Stimulated activated memory B cell treated with anti-CD40 and anti-IgM and Interleukin-4, amounts not matched to agents 10 μg/mL and 1 μg/mL and 100 μg/mL, for 72 hours (primary cell): ENCODE measurements at regions not wholly inside any gene's neighbourhood (a gene's known extent, or its start where the extent isn't known, plus 50 kb on each side); places are given as distances from the start of the nearest gene placed in this dataset.
"Not testable (repeated sequence)": the region's sequence is repeated elsewhere in the genome, so short reads cannot be mapped to it uniquely, and the experiment has no call there.

Experiments used
- ATAC-seq: fragments of 150-1000 bp; cut with Tn5 transposase; 2 replicates; pipeline ENCODE4 v1.10.0; 2021
- H3K27ac Mint-ChIP-seq: one replicate; pipeline ENCODE4 v1.8.0; 2022; ENCODE audit warnings: mild to moderate bottlenecking, mixed read lengths
- H3K27me3 Mint-ChIP-seq: one replicate; pipeline ENCODE4 v1.8.0; 2022; ENCODE audit warnings: mixed read lengths
- H3K36me3 Mint-ChIP-seq: one replicate; pipeline ENCODE4 v1.8.0; 2022; ENCODE audit warnings: mixed read lengths
- H3K4me1 Mint-ChIP-seq: one replicate; pipeline ENCODE4 v1.8.0; 2022; ENCODE audit warnings: mixed read lengths
- H3K4me3 Mint-ChIP-seq: one replicate; pipeline ENCODE4 v1.8.0; 2022; ENCODE audit warnings: mild to moderate bottlenecking, moderate library complexity, mixed read lengths
- H3K9me3 Mint-ChIP-seq: one replicate; pipeline ENCODE4 v1.8.0; 2022; ENCODE audit warnings: mixed read lengths

DNA sequence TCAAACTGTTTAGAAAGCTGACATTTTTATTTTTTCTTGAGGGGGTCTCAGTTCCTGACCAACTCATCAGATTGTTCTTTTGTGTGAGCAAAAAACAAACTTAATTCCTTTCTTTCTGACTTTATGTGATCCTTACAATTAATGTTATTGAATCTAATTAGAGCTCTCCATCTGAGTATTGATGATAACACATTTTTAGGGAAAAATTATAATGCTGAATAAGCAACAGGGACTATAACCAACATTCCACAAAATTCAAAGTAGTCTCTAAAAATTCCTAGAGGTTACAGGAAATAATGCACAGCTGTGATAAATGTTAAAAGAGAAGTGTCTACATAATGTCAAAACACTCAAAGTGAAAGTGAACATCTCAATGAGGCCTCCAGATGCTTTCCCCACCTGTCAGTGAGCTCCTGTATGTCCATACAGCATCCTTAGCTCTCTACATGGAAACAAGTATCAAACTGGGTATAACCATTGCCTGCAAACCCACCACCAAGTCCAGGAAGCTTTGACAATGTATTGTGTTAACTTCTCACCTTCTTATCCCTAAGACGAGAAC, 786.0 kb upstream of the SLC39A10 start:
- no peak for ATAC-seq
- H3K9me3 Mint-ChIP-seq, result no peaks in the 10 kb centered on the region
- H3K4me1 Mint-ChIP-seq, result peaks cover 6% of the 10 kb centered on the region
- H3K27ac Mint-ChIP-seq, result no peak overlapping the region
- H3K4me3 Mint-ChIP-seq, result no peak overlapping the region
- H3K36me3 Mint-ChIP-seq, result no peaks in the 10 kb centered on the region
- no peaks in the 10 kb centered on the region for H3K27me3 Mint-ChIP-seq

DNA sequence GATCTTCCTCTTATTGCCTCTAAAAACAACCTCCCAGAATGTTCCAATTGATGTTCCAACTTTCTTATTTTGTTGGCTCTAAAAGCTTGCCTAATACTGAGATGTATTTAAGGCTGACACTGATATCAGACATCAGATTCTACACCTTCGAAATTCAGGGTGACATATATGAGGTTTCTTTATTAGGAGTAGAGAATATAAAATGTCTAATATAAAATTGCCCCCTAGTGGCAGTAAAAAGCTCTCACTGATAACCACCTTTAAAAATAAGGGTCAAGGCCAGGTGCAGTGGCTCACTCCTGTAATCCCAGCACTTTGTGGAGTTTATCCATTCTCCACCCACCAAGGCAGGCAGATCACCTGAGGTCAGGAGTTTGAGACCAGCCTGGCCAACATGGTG, 789.7 kb upstream of the SLC39A10 start:
- no peak for ATAC-seq
- Mint-ChIP-seq H3K4me3 (no peak overlapping the region), H3K27me3 (no peaks in the 10 kb centered on the region), H3K9me3 (no peaks in the 10 kb centered on the region), H3K27ac (no peak overlapping the region), H3K4me1 (peaks cover 12% of the 10 kb centered on the region), H3K36me3 (no peaks in the 10 kb centered on the region)

DNA sequence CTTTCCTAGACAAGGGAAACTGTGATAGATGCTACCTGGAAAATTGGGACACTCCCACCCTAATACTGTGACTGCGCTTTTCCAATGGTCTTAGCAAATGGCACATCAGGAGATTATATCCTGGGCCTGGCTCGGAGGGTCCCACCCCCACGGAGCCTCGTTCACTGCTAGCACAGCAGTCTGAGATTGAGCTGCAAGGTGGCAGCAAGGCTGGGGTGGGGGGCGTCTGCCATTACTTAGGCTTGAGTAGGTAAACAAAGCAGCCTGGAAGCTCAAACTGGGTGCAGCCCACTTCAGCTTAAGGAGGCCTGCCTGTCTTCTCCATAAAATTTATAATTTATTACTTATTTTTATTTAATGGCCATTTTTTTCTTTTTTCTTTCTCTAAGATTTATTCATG, 802.1 kb upstream of the SLC39A10 start:
- ATAC-seq, result no peak
- H3K9me3 Mint-ChIP-seq, result no peaks in the 10 kb centered on the region
- no peaks in the 10 kb centered on the region for H3K27me3 Mint-ChIP-seq
- H3K36me3 Mint-ChIP-seq, result no peaks in the 10 kb centered on the region
- H3K4me1 Mint-ChIP-seq, result no peaks in the 10 kb centered on the region
- H3K4me3 Mint-ChIP-seq, result no peak overlapping the region
- no peak overlapping the region for H3K27ac Mint-ChIP-seq

DNA sequence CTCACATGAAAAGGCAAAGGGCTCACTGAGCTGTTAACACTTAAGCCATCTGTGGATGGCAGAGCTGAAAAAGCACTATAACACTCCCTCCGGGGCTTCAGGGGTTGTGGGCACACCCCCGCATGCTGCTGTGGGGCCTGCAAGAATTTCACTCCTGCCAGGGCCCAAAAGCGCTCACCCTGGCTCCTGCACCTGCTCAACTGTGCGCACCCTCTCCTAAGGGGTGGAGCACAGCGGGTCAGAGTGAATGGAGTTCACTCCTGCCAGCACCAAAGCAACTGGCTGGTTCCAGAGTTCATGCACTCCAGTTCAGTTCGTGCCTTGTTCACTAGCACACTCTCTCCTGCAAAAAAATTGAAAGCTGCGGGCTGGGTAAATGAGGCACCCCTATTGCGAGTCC, 814.2 kb upstream of the SLC39A10 start:
- Mint-ChIP-seq H3K4me3 (no peak overlapping the region), H3K36me3 (no peaks in the 10 kb centered on the region), H3K27me3 (no peaks in the 10 kb centered on the region), H3K9me3 (no peaks in the 10 kb centered on the region), H3K4me1 (no peaks in the 10 kb centered on the region), H3K27ac (no peak overlapping the region)
- ATAC-seq, result no peak

DNA sequence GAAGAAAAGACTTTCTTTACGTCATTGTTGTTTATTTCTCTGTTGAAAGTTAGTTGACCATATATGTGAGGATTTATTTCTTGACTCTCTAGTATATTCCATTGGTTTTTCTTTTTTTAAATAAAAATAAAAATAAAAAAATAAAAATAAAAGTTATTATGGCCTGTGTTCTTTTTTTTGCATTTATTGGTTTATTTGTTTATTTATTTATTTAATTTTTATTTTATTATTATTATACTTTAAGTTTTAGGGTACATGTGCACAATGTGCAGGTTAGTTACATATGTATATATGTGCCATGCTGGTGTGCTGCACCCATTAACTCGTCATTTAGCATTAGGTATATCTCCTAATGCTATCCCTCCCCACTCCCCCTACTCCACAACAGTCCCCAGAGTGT, 822.7 kb upstream of the SLC39A10 start:
- ATAC-seq, H3K27ac Mint-ChIP-seq, H3K4me1 Mint-ChIP-seq, H3K9me3 Mint-ChIP-seq, H3K36me3 Mint-ChIP-seq, H3K27me3 Mint-ChIP-seq, H3K4me3 Mint-ChIP-seq: not testable (repeated sequence)

DNA sequence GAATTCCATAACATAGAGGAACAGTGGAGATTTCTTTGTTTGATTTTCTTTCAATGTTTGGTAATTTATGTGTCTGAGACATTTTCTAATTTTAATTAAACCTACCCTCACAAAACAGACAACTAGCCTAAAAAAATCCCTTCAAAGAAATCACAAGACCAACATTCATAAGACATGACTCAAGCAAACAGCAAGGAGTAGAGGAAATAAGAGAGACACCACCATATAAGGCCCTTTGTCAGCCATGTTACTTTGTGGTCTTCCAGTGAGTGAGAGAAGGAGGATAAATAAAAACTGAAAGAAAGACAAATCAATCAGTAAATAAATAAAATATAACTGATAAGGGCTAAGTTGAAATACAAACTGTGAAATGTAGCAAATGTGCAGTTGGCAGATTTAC, 830.8 kb upstream of the SLC39A10 start:
- Mint-ChIP-seq H3K36me3 (no peaks in the 10 kb centered on the region), H3K9me3 (no peaks in the 10 kb centered on the region), H3K4me1 (no peaks in the 10 kb centered on the region), H3K27me3 (no peaks in the 10 kb centered on the region), H3K4me3 (no peak overlapping the region), H3K27ac (no peak overlapping the region)
- ATAC-seq, result no peak

DNA sequence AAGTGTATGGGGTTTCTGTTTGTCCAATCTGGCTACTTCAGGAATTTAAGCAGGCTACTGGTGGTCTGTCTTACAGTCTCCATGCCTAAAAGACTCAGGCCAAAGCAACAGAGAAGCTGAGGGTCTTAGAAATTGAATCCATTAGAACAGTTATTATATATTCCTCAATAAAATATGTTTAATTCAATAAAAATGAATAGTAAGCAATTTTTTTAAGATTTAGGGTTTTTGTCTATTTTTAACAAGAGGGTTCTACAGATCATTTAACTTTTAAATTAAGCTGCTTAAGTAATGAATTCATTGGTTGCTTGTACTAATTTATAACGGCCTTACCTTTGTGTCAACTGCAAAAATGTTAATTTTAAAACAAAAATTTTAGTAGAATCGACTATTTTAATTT, 832.6 kb upstream of the SLC39A10 start:
- no peaks in the 10 kb centered on the region for H3K36me3 Mint-ChIP-seq
- no peaks in the 10 kb centered on the region for H3K27me3 Mint-ChIP-seq
- no peak overlapping the region for H3K4me3 Mint-ChIP-seq
- no peak overlapping the region for H3K27ac Mint-ChIP-seq
- H3K9me3 Mint-ChIP-seq, result no peaks in the 10 kb centered on the region
- no peak for ATAC-seq
- no peaks in the 10 kb centered on the region for H3K4me1 Mint-ChIP-seq

DNA sequence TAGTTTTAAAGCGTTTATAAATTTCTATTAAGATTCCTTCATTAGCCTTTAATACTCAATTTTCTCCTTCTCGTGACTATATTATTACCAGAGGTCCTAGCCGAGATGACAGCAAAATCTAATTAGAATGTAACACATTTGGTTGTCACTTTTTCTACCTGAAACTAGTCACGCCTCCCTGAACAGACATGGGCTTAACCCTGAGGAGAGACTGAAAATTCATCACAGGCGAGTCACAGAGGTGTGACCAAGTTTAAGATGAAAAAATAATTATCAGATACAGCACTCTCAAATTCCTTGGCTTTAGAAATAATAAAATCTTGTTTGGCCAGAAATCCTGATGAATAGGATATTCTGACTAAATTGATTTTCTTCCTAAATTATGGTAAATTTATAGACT, 834.4 kb upstream of the SLC39A10 start:
- Mint-ChIP-seq H3K4me1 (no peaks in the 10 kb centered on the region), H3K27ac (no peak overlapping the region), H3K4me3 (no peak overlapping the region), H3K36me3 (no peaks in the 10 kb centered on the region), H3K9me3 (no peaks in the 10 kb centered on the region), H3K27me3 (no peaks in the 10 kb centered on the region)
- no peak for ATAC-seq

DNA sequence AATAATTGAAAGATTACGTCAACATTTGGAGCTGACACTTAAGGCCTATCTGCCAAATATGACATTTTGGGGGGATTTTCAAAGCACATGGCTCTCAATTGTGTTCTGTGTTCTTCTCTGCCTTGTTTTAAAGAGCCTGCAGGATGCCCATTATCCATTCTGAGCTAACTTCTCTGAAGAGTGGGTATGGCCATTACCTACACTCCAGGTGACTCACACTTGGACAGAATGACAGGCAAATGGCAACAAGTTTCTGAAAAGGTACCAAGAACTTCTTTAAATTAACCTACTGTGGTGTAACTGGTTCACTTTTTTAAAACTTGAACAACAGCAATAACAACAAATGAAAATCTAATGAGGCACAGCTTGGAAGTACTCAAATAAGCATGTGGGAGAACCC, 834.9 kb upstream of the SLC39A10 start:
- H3K4me1 Mint-ChIP-seq, result no peaks in the 10 kb centered on the region
- no peaks in the 10 kb centered on the region for H3K9me3 Mint-ChIP-seq
- ATAC-seq, result no peak
- no peak overlapping the region for H3K27ac Mint-ChIP-seq
- H3K4me3 Mint-ChIP-seq, result no peak overlapping the region
- H3K36me3 Mint-ChIP-seq, result no peaks in the 10 kb centered on the region
- no peaks in the 10 kb centered on the region for H3K27me3 Mint-ChIP-seq

DNA sequence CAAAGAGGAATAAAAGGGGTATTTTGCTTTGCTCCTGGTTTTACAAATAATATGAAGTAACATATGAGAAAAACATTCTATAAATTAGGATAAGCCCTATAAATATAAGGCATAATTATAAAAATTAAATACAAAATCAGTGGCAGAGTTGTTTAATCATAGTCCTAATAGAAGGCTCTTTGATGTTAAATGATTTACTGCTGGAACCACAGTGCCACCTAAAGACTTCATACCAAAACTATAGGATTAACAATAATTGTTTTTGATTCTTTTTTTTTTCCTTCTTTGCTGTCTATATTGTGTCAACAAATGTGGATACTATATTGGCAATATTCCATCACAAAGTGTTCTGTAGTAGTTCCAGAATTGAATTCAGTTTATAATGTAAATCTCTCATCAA, 837.7 kb upstream of the SLC39A10 start:
- Mint-ChIP-seq H3K4me1 (no peaks in the 10 kb centered on the region), H3K27ac (no peak overlapping the region), H3K36me3 (no peaks in the 10 kb centered on the region), H3K27me3 (no peaks in the 10 kb centered on the region), H3K4me3 (no peak overlapping the region), H3K9me3 (no peaks in the 10 kb centered on the region)
- ATAC-seq, result no peak

DNA sequence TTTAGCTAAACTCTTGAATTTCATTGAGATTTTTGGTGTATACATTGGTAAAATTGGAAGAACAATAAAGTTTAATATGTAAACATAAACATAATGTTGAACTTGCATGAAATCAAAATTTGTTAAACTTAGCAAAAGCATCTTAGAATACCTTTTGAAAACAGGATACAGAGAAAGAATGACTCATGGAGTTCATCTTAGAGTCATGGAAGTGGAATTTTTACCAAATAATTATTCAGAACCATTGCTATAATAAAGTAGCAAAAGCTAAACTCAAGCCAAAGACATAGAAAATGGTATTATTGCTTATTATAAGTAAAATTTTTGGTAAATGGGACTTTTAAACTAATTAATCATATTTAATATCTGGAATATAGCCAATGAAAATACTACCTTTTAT, 841.6 kb upstream of the SLC39A10 start:
- Mint-ChIP-seq H3K9me3 (no peaks in the 10 kb centered on the region), H3K27ac (no peak overlapping the region), H3K27me3 (no peaks in the 10 kb centered on the region), H3K36me3 (no peaks in the 10 kb centered on the region), H3K4me3 (no peak overlapping the region), H3K4me1 (no peaks in the 10 kb centered on the region)
- ATAC-seq, result no peak

DNA sequence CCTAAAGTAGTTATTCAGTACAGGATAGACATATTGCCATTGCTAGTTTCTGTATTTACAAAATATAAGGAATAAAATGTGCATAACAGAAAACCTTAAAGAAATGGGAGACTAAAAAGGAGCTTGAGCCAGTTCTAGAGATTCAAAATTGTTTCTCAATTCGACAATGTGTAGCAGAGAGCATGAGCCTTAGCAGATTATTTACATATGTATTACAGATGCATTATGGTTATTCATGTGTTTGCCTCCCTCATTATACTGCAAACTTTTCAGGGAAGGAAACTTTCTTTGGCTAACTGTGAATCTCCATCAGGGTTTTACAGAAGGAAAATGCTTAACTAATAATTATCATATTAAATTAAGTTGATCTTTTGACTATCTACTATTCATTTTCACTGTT, 854.4 kb upstream of the SLC39A10 start:
- no peak for ATAC-seq
- Mint-ChIP-seq H3K9me3 (peaks cover 7% of the 10 kb centered on the region), H3K4me1 (no peaks in the 10 kb centered on the region), H3K36me3 (no peaks in the 10 kb centered on the region), H3K4me3 (no peak overlapping the region), H3K27me3 (no peaks in the 10 kb centered on the region), H3K27ac (no peak overlapping the region)

DNA sequence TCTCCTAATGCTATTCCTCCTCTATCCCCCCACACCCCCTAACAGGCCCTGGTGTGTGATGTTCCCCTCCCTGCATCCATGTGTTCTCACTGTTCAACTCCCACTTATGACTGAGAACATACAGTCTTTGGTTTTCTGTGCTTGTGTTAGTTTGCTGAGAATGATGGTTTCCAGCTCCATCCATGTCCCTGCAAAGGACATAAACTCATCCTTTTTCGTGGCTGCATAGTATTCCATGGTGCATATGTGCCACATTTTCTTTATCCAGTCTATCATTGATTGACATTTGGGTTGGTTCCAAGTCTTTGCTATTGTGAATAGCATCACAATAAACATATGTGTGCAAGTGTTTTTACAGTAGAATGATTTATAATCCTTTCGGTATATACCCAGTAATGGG, 870.0 kb upstream of the SLC39A10 start:
- H3K27ac Mint-ChIP-seq, ATAC-seq, H3K36me3 Mint-ChIP-seq, H3K4me3 Mint-ChIP-seq, H3K4me1 Mint-ChIP-seq, H3K9me3 Mint-ChIP-seq, H3K27me3 Mint-ChIP-seq: not testable (repeated sequence)

DNA sequence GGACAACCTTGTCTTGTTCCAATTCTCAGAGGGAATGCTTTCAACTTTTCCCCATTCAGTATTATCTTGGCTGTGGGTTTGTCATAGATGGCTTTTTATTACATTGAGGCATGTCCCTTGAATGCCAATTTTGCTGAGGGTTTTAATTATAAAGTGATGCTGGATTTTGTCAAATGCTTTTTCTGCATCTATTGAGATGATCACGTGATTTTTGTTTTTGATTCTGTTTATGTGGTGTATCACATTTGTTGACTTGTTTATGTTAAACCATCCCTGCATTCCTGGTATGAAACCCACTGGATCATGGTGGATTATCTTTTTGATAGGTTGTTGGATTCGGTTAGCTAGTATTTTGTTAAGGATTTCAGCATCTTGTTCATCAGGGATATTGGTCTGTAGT, 885.6 kb upstream of the SLC39A10 start:
- H3K4me3 Mint-ChIP-seq, H3K9me3 Mint-ChIP-seq, H3K27me3 Mint-ChIP-seq, ATAC-seq, H3K27ac Mint-ChIP-seq, H3K36me3 Mint-ChIP-seq, H3K4me1 Mint-ChIP-seq: not testable (repeated sequence)

DNA sequence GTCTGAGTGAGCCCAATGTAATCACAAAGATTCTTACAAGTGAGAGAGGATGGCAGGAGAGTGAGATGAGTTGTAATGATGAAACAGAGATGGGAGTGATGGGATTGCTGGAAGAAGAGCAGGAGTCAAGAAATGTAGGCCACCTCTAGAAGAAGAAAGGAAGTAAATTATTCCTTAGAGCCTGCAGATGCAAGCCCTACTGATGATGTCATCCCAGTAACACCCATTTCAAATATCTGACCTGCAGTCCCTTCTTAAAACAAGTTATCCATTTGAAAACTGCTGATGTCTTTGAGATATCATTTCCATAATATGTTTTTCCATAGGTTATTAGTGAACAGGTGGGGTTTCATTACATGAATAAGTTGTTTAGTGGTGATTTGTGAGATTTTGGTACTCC, 888.0 kb upstream of the SLC39A10 start:
- H3K4me3 Mint-ChIP-seq, result no peak overlapping the region
- no peak for ATAC-seq
- H3K27ac Mint-ChIP-seq, result no peak overlapping the region
- peaks cover 4% of the 10 kb centered on the region for H3K9me3 Mint-ChIP-seq
- no peaks in the 10 kb centered on the region for H3K4me1 Mint-ChIP-seq
- no peaks in the 10 kb centered on the region for H3K27me3 Mint-ChIP-seq
- H3K36me3 Mint-ChIP-seq, result no peaks in the 10 kb centered on the region

DNA sequence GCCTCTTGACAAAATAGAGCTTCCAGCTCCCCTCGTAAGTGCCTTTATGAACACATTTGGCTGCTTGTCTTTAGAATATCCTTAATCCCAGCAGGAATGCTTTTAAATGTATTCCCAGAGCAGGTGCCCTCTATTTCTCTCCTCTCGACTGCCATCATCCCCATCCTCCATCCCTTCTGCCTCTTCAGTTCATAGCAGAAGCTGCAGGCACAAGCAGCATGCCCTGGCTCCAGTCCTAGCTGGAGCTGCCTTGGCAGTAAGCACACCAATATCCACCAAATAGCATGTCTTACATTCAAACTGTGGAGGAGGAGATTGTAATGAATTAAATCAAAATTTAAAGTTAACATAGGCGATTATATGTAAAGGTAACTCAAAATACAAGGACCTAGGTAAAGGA, 891.3 kb upstream of the SLC39A10 start:
- H3K9me3 Mint-ChIP-seq, result peaks cover 4% of the 10 kb centered on the region
- no peak overlapping the region for H3K27ac Mint-ChIP-seq
- ATAC-seq, result no peak
- H3K4me1 Mint-ChIP-seq, result no peaks in the 10 kb centered on the region
- H3K27me3 Mint-ChIP-seq, result no peaks in the 10 kb centered on the region
- no peak overlapping the region for H3K4me3 Mint-ChIP-seq
- H3K36me3 Mint-ChIP-seq, result no peaks in the 10 kb centered on the region

DNA sequence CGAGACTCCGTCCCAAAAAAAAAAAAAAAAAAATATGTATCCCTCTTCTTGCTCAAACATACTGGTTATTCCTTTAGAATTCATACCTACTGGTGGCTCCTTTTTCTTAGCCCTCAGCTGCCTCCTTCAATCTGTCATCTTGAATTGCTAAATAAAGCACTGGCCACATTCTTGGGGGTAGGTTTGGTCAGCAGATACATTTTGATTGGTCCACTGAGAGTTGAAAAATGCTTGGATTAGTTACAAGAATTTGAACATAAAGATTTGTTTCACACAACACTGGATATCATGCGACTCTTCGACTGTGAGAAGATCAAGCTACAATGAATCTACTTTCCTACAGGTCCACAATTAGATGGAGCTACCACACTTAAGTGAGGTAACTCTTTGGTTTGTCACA, 906.1 kb upstream of the SLC39A10 start:
- Mint-ChIP-seq H3K36me3 (no peaks in the 10 kb centered on the region), H3K4me3 (no peak overlapping the region), H3K27ac (no peak overlapping the region), H3K27me3 (no peaks in the 10 kb centered on the region), H3K9me3 (no peaks in the 10 kb centered on the region), H3K4me1 (no peaks in the 10 kb centered on the region)
- no peak for ATAC-seq
